IPS-15b (cell line): ENCODE measurements at regions not wholly inside any gene's neighbourhood (a gene's known extent, or its start where the extent isn't known, plus 50 kb on each side); places are given as distances from the start of the nearest gene placed in this dataset.

ENCODE experiments used
- H3K27me3 ChIP-seq: one replicate; pipeline ENCODE4 v1.6.1; 2013; ENCODE audit warnings: low read length; ENCODE audit not compliant: control insufficient read depth, insufficient read depth
- H3K36me3 ChIP-seq: one replicate; pipeline ENCODE4 v1.6.1; 2013; ENCODE audit warnings: low read length; ENCODE audit not compliant: control insufficient read depth, insufficient read depth
- H3K4me1 ChIP-seq: one replicate; pipeline ENCODE4 v1.6.1; 2013; ENCODE audit warnings: mild to moderate bottlenecking, low read length; ENCODE audit not compliant: control insufficient read depth, insufficient read depth
- H3K4me3 ChIP-seq: one replicate; pipeline ENCODE4 v1.5.1; 2013; ENCODE audit warnings: low read depth, low read length
- H3K9ac ChIP-seq: one replicate; pipeline ENCODE4 v1.6.1; 2013; ENCODE audit warnings: low read depth, mild to moderate bottlenecking, low read length
- H3K9me3 ChIP-seq: one replicate; pipeline ENCODE4 v1.6.1; 2013; ENCODE audit warnings: mild to moderate bottlenecking, low read length; ENCODE audit not compliant: control insufficient read depth, insufficient read depth

GRCh38 chr13:59236309-59236919 is 927.3 kb downstream of the DIAPH3 start:
- no peaks in the 10 kb centered on the region for H3K27me3 ChIP-seq
- H3K9me3 ChIP-seq, result no peaks in the 10 kb centered on the region
- H3K4me1 ChIP-seq, result no peaks in the 10 kb centered on the region
- H3K9ac ChIP-seq, result no peak overlapping the region
- no peak overlapping the region for H3K4me3 ChIP-seq
- no peaks in the 10 kb centered on the region for H3K36me3 ChIP-seq

- Histone ChIP-seq H3K4me3 (no peak overlapping the region), H3K36me3 (no peaks in the 10 kb centered on the region), H3K9ac (no peak overlapping the region), H3K4me1 (no peaks in the 10 kb centered on the region), H3K27me3 (no peaks in the 10 kb centered on the region), H3K9me3 (no peaks in the 10 kb centered on the region)
Observed at GRCh38 chr13:59236944-59237343, 926.8 kb downstream of the DIAPH3 start.

- Histone ChIP-seq H3K4me3 (no peak overlapping the region), H3K4me1 (no peaks in the 10 kb centered on the region), H3K27me3 (no peaks in the 10 kb centered on the region), H3K9me3 (no peaks in the 10 kb centered on the region), H3K9ac (no peak overlapping the region), H3K36me3 (no peaks in the 10 kb centered on the region)
Observed at GRCh38 chr13:59247171-59247570, 916.6 kb downstream of the DIAPH3 start.

GRCh38 chr13:59250336-59251189 is 913.2 kb downstream of the DIAPH3 start:
- Histone ChIP-seq H3K9ac (no peak overlapping the region), H3K36me3 (no peaks in the 10 kb centered on the region), H3K9me3 (no peaks in the 10 kb centered on the region), H3K4me3 (no peak overlapping the region), H3K4me1 (no peaks in the 10 kb centered on the region), H3K27me3 (no peaks in the 10 kb centered on the region)

GRCh38 chr13:59259165-59260000 is 904.3 kb downstream of the DIAPH3 start:
- H3K36me3 ChIP-seq, result no peaks in the 10 kb centered on the region
- H3K27me3 ChIP-seq, result no peaks in the 10 kb centered on the region
- H3K4me3 ChIP-seq, result no peak overlapping the region
- H3K9me3 ChIP-seq, result no peaks in the 10 kb centered on the region
- H3K4me1 ChIP-seq, result peaks cover 10% of the 10 kb centered on the region
- no peak overlapping the region for H3K9ac ChIP-seq

- Histone ChIP-seq H3K36me3 (no peaks in the 10 kb centered on the region), H3K27me3 (no peaks in the 10 kb centered on the region), H3K9me3 (no peaks in the 10 kb centered on the region), H3K4me3 (no peak overlapping the region), H3K9ac (no peak overlapping the region), H3K4me1 (peaks cover 10% of the 10 kb centered on the region)
Observed at GRCh38 chr13:59261928-59262488, 901.7 kb downstream of the DIAPH3 start.

- no peaks in the 10 kb centered on the region for H3K36me3 ChIP-seq
- H3K9me3 ChIP-seq, result no peaks in the 10 kb centered on the region
- H3K4me1 ChIP-seq, result peaks cover 10% of the 10 kb centered on the region
- H3K9ac ChIP-seq, result no peak overlapping the region
- no peaks in the 10 kb centered on the region for H3K27me3 ChIP-seq
- no peak overlapping the region for H3K4me3 ChIP-seq
Observed at GRCh38 chr13:59263531-59263930, 900.2 kb downstream of the DIAPH3 start.

GRCh38 chr13:59266478-59267063 is 897.2 kb downstream of the DIAPH3 start:
- H3K4me1 ChIP-seq, result no peaks in the 10 kb centered on the region
- H3K36me3 ChIP-seq, result no peaks in the 10 kb centered on the region
- H3K27me3 ChIP-seq, result no peaks in the 10 kb centered on the region

GRCh38 chr13:59269476-59269875 is 894.3 kb downstream of the DIAPH3 start:
- no peak overlapping the region for H3K9ac ChIP-seq

More at GRCh38 chr13:59266478-59267063, 897.2 kb downstream of the DIAPH3 start:
- Histone ChIP-seq H3K9ac (no peak overlapping the region), H3K4me3 (no peak overlapping the region), H3K9me3 (no peaks in the 10 kb centered on the region)

GRCh38 chr13:59270327-59270726 is 893.4 kb downstream of the DIAPH3 start:
- H3K9ac ChIP-seq, result no peak overlapping the region
- H3K4me3 ChIP-seq, result no peak overlapping the region
- H3K36me3 ChIP-seq, result no peaks in the 10 kb centered on the region
- no peaks in the 10 kb centered on the region for H3K9me3 ChIP-seq
- no peaks in the 10 kb centered on the region for H3K27me3 ChIP-seq
- H3K4me1 ChIP-seq, result no peaks in the 10 kb centered on the region

More at GRCh38 chr13:59269476-59269875, 894.3 kb downstream of the DIAPH3 start:
- Histone ChIP-seq H3K4me1 (no peaks in the 10 kb centered on the region), H3K36me3 (no peaks in the 10 kb centered on the region), H3K9me3 (no peaks in the 10 kb centered on the region), H3K4me3 (no peak overlapping the region), H3K27me3 (no peaks in the 10 kb centered on the region)
